ENCODE measurements at regions not wholly inside any gene's neighbourhood (a gene's known extent, or its start where the extent isn't known, plus 50 kb on each side); places are given as distances from the start of the nearest gene placed in this dataset.

GRCh38 chr1:228911225-228912210 is 176.2 kb downstream of the RHOU start:
- no peak for TF ChIP-seq POLR2A (IDR thresholded peaks at IDR 0.05)
- TF ChIP-seq CTCF (IDR thresholded peaks at IDR 0.05): no peak

Data from right lobe of liver (tissue), 4 donors.